Effector memory CD4-positive, alpha-beta T cell (primary cell): ENCODE measurements at regions not wholly inside any gene's neighbourhood (a gene's known extent, or its start where the extent isn't known, plus 50 kb on each side); places are given as distances from the start of the nearest gene placed in this dataset.

Experiments used
- DNase-seq, 3 donors: peaks; one replicate each; pipeline ENCODE4 v3.0.0-alpha.2; 2020
- H3K27ac ChIP-seq: 2 replicates; pipeline ENCODE4 v1.7.0; 2013; ENCODE audit warnings: mild to moderate bottlenecking, low read length, moderate library complexity; ENCODE audit not compliant: insufficient read depth, poor library complexity, severe bottlenecking
- H3K27me3 ChIP-seq: replicated peaks from 2 replicates; pipeline ENCODE4 v1.7.0; 2013; ENCODE audit warnings: mild to moderate bottlenecking, low read length; ENCODE audit not compliant: insufficient read depth, control insufficient read depth, poor library complexity, severe bottlenecking
- H3K36me3 ChIP-seq: 2 replicates; pipeline ENCODE4 v1.7.0; 2013; ENCODE audit warnings: mild to moderate bottlenecking, low read length, moderate library complexity; ENCODE audit not compliant: control insufficient read depth, insufficient read depth
- H3K4me1 ChIP-seq: 2 replicates; pipeline ENCODE4 v1.7.0; 2013; ENCODE audit warnings: low read length, mild to moderate bottlenecking; ENCODE audit not compliant: control insufficient read depth, insufficient read depth, poor library complexity, severe bottlenecking
- H3K4me3 ChIP-seq: 2 replicates; pipeline ENCODE4 v1.7.0; 2013; ENCODE audit warnings: low read length, low read depth, mild to moderate bottlenecking; ENCODE audit not compliant: insufficient read depth, poor library complexity, severe bottlenecking
- H3K9me3 ChIP-seq: 2 replicates; pipeline ENCODE4 v1.7.0; 2013; ENCODE audit warnings: mild to moderate bottlenecking, low read length, moderate library complexity; ENCODE audit not compliant: control insufficient read depth

DNA sequence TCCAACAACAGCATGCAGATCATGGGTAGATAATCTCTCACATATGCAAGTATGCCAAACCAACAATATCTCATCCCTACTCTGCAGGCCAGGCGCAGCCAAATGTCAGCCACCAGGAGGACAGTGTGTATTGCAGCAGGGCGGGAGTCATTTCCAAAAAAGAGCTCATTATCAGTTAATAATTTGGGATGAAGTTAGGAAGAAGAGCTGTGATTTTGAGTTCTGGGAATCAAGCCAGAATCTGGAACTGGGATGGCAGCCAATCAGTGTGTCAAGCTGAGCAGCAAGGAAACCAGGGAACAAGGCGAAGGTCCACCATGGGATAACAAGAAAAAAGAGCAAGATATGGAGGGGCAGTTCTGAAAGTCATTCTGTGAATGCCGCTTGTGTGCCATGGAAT, 88.2 kb upstream of the CAMK2D start:
- no peaks in the 10 kb centered on the region for H3K4me1 ChIP-seq
- H3K27ac ChIP-seq = no peak overlapping the region
- H3K9me3 ChIP-seq = no peaks in the 10 kb centered on the region
- no peak for DNase-seq
- no peak overlapping the region for H3K4me3 ChIP-seq
- H3K27me3 ChIP-seq = no peaks in the 10 kb centered on the region
- no peaks in the 10 kb centered on the region for H3K36me3 ChIP-seq

DNA sequence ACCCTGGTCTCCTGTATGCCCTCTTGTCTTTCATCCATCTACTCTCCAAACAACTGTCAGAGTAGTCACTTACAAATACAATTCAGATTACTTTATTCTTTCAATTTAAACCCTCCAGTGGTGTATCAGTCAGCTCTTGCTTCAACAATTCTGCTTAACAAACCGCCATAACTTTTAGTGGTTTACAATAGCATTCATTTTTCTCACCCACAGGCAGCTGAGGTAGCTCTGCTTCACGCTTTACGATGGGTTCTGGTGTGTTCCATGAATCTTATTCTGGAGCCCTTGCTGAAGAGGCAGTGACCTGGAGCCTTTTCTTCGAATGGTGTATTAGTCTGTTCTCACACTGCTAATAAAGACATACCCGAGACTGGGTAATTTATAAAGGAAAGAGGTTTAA, 86.2 kb upstream of the CAMK2D start:
- Histone ChIP-seq H3K27ac (no peak overlapping the region), H3K9me3 (no peaks in the 10 kb centered on the region), H3K27me3 (no peaks in the 10 kb centered on the region), H3K4me1 (no peaks in the 10 kb centered on the region), H3K36me3 (no peaks in the 10 kb centered on the region), H3K4me3 (no peak overlapping the region)
- no peak for DNase-seq

DNA sequence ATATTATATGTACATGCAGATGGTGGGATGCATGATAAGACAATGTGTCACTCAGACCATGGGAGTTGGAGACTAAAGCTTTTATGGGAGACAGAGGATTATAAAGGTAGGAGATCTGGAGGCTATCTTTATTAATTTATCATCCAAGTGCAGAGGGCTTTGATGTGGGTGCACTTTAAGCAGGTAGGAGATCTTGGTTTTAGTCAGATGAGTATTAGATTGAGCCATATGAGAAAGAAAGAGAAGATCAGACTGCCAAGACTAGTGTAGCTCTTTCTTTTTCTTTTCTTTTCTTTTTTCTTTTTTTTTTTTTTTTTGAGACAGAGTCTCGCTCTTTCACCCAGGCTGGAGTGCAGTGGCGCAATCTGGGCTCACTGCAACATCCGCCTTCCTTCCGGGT, 84.9 kb upstream of the CAMK2D start:
- Histone ChIP-seq H3K9me3 (no peaks in the 10 kb centered on the region), H3K4me1 (no peaks in the 10 kb centered on the region), H3K4me3 (no peak overlapping the region), H3K27me3 (no peaks in the 10 kb centered on the region), H3K36me3 (no peaks in the 10 kb centered on the region), H3K27ac (no peak overlapping the region)
- no peak for DNase-seq

DNA sequence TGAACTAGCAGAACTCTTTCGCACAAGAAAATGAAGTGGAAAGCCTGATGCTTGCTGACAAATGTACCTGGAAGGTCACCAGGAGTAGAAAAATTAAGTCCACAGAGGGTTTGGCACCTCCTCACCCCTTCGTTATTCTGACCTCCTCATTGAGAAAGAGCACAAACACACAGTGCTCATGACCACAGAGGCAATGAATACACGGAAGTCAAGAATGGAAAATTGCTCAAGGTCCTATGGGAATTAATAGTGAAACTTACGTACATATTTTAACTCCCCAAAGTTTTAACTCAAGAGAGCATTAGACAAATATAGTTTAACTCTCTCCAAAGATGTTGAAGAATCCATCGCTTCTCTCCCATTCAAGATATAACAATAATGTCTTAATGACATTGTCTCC, 83.6 kb upstream of the CAMK2D start:
- Histone ChIP-seq H3K36me3 (no peaks in the 10 kb centered on the region), H3K9me3 (no peaks in the 10 kb centered on the region), H3K4me3 (no peak overlapping the region), H3K4me1 (no peaks in the 10 kb centered on the region), H3K27me3 (no peaks in the 10 kb centered on the region), H3K27ac (no peak overlapping the region)
- DNase-seq = no peak

DNA sequence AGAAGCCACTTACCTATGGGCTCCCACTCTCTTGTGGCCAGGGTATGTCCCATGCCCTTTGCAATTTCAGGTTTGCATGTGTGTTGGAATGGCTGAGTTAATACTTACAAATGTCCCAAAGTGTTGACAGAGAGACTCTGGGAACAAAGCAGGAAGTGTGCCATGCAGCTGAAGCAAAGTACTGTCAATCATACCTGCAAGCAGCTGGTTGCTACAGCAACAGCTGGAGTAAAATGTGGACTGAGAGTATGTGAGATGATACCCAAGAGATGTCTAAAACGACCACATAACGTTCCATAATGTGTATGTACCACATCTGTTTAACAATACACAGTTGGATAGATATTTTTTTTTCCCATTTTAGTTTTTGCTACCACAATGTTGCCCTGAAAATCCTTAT, 82.8 kb upstream of the CAMK2D start:
- DNase-seq = no peak
- Histone ChIP-seq H3K27me3 (no peaks in the 10 kb centered on the region), H3K27ac (no peak overlapping the region), H3K4me1 (no peaks in the 10 kb centered on the region), H3K4me3 (no peak overlapping the region), H3K36me3 (no peaks in the 10 kb centered on the region), H3K9me3 (no peaks in the 10 kb centered on the region)

DNA sequence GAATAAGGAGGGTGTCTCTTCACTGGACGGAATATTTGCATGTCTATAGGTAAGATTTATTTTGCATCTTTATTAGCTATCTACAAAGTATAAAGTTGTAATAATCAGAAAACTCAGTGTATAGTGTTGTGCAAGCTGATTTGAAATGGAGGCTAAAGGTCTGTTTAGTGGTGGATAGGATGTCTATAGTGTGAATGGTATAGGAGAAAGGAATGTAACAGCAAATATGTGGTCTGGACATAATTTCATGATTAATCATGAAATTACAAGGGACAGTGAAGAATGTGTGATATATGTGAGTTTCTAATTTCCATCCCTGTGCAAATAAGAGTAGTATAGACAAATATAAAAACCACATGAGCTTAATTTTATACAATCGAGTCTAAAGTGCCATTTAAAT, 79.3 kb upstream of the CAMK2D start:
- DNase-seq = no peak
- Histone ChIP-seq H3K9me3 (no peaks in the 10 kb centered on the region), H3K4me1 (no peaks in the 10 kb centered on the region), H3K4me3 (no peak overlapping the region), H3K27ac (no peak overlapping the region), H3K27me3 (no peaks in the 10 kb centered on the region), H3K36me3 (no peaks in the 10 kb centered on the region)

DNA sequence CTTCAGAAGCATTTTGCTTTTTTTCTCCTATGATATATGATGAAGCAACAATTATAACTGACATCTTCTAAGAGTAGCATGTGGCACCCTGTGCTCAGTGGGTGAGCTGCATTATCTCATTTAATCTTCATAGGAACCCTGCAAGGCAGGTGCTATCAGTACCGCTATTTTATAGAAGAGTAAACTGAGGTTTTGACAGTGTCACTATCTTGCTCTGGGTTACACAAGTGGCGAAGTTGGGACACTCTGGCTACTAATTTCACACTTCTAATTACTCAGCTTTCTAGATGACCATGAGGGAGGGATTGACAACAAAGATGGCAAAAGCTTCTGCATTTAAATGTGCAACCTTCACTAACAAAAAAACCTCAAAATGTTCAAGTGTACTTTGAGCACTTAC, 76.9 kb upstream of the CAMK2D start:
- H3K27me3 ChIP-seq = no peaks in the 10 kb centered on the region
- DNase-seq = no peak
- no peaks in the 10 kb centered on the region for H3K9me3 ChIP-seq
- H3K4me1 ChIP-seq = no peaks in the 10 kb centered on the region
- H3K4me3 ChIP-seq = no peak overlapping the region
- H3K36me3 ChIP-seq = no peaks in the 10 kb centered on the region
- H3K27ac ChIP-seq = no peak overlapping the region

DNA sequence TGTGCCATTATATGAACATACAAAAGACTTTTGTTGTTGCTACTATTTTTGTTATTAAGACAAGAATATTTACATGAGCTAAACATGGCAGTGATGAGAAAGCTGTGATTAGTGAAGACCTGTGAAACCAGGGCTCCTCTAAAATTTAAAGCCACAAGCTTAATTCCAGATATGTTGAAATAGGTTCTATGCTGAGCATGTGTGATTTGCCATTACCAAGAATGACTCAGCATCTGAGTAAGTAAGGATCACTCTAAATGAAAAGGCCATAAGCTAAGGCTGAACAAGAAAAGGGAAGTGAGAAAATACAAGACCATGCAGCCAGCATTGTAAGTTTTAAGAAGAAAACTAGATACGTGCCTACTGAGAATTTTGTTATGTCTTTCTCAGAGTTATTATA, 75.9 kb upstream of the CAMK2D start:
- no peak for DNase-seq
- H3K36me3 ChIP-seq = no peaks in the 10 kb centered on the region
- no peaks in the 10 kb centered on the region for H3K4me1 ChIP-seq
- H3K4me3 ChIP-seq = no peak overlapping the region
- H3K9me3 ChIP-seq = no peaks in the 10 kb centered on the region
- H3K27ac ChIP-seq = no peak overlapping the region
- no peaks in the 10 kb centered on the region for H3K27me3 ChIP-seq

DNA sequence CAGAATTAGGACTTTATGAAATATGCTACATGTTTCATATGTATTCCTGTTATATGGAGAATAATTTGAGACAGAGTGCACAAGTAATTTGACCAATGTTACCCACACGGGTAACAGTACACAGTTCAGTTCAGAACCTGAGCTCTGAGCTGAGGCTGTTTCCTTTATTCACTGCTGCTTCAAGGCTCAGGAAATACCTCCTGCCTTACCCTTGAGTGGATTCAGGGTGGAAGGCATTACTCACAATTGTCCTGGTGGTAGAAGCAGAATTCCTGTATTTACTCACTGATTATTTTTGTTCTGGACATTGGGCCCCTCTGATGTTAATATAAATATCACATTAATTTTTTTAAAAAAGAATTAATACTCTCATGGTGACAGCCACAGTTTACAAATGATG, 73.5 kb upstream of the CAMK2D start:
- H3K9me3 ChIP-seq = no peaks in the 10 kb centered on the region
- no peak overlapping the region for H3K4me3 ChIP-seq
- H3K27ac ChIP-seq = no peak overlapping the region
- H3K27me3 ChIP-seq = no peaks in the 10 kb centered on the region
- no peaks in the 10 kb centered on the region for H3K4me1 ChIP-seq
- H3K36me3 ChIP-seq = no peaks in the 10 kb centered on the region
- DNase-seq = no peak

DNA sequence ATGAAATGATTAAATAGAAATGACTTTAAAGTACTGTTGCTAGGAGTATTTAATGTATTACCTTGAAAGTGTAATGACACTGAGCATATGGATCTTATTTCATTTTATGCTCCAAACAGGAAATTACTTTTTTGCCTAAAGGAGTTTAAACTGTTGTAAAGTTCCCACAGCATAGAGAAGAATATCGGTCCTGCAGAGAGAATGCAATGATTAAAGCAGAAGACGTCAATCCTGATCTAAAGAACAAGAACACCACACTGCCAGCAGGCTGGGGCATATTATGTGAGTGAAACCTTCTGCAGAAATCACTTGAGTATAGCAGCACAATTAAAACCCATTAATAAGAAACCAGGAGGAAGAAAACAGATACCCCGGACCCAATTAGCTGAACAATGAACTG, 72.8 kb upstream of the CAMK2D start:
- no peak overlapping the region for H3K4me3 ChIP-seq
- no peak overlapping the region for H3K27ac ChIP-seq
- no peaks in the 10 kb centered on the region for H3K9me3 ChIP-seq
- H3K27me3 ChIP-seq = no peaks in the 10 kb centered on the region
- no peak for DNase-seq
- H3K36me3 ChIP-seq = no peaks in the 10 kb centered on the region
- H3K4me1 ChIP-seq = no peaks in the 10 kb centered on the region

DNA sequence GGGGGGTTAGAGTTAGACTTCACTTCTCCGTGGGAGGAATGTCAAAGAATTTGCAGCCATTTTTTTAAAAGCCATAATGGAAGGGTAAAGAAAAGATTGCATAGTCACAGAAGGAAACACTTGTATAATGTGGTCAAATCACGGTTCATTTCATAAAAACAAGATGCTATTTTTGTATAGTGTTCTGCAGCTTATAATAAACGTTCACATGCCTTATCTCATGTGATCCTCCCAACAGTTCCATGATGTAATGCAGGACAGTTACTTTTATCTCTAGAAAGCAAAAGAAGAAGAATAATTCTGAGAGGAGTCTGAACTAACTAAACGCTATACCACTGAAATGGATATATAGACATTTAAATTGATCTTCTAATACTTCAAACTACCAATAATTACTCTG, 71.3 kb upstream of the CAMK2D start:
- H3K36me3 ChIP-seq = no peaks in the 10 kb centered on the region
- H3K4me3 ChIP-seq = no peak overlapping the region
- no peaks in the 10 kb centered on the region for H3K9me3 ChIP-seq
- DNase-seq = no peak
- H3K27me3 ChIP-seq = no peaks in the 10 kb centered on the region
- H3K27ac ChIP-seq = no peak overlapping the region
- no peaks in the 10 kb centered on the region for H3K4me1 ChIP-seq
